ENCODE measurements at regions not wholly inside any gene's neighbourhood (a gene's known extent, or its start where the extent isn't known, plus 50 kb on each side); places are given as distances from the start of the nearest gene placed in this dataset.

DNA sequence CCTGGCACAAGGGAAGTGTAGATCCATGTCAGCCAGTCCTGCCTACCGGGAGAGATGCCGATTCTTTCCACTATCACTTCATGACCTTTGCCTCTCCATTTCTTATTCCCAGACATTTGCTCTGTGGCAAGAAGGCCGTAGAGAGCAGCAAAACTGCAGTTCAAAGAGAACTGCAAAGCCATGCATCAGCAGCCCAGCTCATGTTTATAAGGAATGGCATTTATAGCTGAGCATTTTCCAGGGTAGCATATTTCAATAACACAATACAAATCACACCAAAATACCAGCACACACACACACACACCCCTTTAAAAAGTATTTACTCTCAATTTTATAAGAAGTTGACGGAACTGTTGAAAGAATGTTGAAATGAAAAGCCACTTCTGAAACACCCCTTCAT lies 126.7 kb upstream of the EGFLAM start:
- ATAC-seq (no peak), DNase-seq (no peak)
- Mint-ChIP-seq H3K36me3 (ENCODE audit: low read depth) (no peaks in the 10 kb centered on the region), H3K4me3 (no peak overlapping the region), H3K27me3 (no peaks in the 10 kb centered on the region), H3K4me1 (no peaks in the 10 kb centered on the region), H3K9me3 (no peaks in the 10 kb centered on the region), H3K27ac (no peak overlapping the region)

DNA sequence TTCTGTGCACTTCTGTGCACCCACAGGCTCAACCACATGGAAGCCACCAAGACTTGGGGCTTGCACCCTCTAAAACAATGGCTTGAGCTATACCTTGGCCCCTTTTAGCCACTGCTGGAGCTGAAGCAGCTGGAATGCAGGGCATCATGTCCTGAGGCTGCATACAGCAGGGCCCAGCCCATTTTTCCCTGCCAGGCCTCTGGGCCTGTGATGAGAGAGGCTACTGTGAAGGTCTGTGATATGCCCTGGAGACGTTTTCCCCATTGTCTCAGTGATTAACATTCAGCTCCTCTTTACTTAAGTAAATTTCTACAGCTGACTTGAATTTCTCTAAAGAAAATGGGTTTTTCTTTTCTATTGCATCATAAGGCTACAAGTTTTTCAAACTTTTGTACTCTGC lies 134.0 kb upstream of the EGFLAM start:
- Mint-ChIP-seq H3K27ac (no peak overlapping the region), H3K4me1 (peaks cover 4% of the 10 kb centered on the region), H3K9me3 (peaks cover 3% of the 10 kb centered on the region), H3K27me3 (no peaks in the 10 kb centered on the region), H3K4me3 (no peak overlapping the region), H3K36me3 (ENCODE audit: low read depth) (no peaks in the 10 kb centered on the region)
- DNase-seq, result no peak
- ATAC-seq, result no peak

DNA sequence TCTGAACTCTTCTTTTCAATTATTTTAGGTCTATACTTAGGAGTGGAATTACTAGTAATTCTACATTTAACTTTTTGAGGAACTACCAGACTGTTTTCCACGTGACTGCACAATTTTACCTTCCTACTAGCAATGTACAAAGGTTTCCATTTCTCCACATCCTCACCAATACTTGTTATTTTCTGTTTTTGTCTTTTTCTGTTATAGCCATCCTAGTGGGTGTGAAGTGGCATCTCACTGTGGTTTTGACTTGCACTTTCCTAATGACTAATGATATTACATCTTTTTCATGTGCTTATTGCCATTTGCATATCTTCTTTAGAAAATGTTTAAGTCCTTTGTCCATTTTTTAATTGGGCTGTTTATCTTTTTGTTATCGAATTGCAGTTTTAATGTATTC lies 136.9 kb upstream of the EGFLAM start:
- no peak for DNase-seq
- Mint-ChIP-seq H3K9me3 (peaks cover 4% of the 10 kb centered on the region), H3K27me3 (no peaks in the 10 kb centered on the region), H3K4me3 (no peak overlapping the region), H3K27ac (no peak overlapping the region), H3K36me3 (ENCODE audit: low read depth) (no peaks in the 10 kb centered on the region), H3K4me1 (peaks cover 4% of the 10 kb centered on the region)
- no peak for ATAC-seq

DNA sequence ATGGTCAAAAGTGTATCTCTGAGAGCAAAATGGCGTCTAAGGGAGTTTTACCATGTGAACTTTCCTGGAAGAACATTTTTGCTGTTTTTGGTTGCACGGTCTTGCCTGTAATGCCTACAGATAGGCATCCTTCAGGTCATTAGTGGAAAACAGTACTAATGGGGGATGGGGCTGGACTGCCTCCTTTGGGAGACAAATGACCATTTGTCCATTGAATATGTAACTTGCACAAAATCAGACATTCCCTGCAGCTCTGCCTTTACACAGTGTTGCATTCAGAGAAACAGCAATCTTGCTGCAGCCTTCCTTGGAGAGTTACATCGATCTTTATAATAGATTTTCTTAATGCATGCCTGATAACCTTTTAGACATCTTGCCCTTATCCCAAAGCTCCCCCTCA lies 138.5 kb upstream of the EGFLAM start:
- H3K4me3 Mint-ChIP-seq, result no peak overlapping the region
- peaks cover 4% of the 10 kb centered on the region for H3K9me3 Mint-ChIP-seq
- DNase-seq, result no peak
- H3K36me3 Mint-ChIP-seq (ENCODE audit: low read depth), result no peaks in the 10 kb centered on the region
- H3K4me1 Mint-ChIP-seq, result peaks cover 4% of the 10 kb centered on the region
- ATAC-seq, result no peak
- no peak overlapping the region for H3K27ac Mint-ChIP-seq
- no peaks in the 10 kb centered on the region for H3K27me3 Mint-ChIP-seq

DNA sequence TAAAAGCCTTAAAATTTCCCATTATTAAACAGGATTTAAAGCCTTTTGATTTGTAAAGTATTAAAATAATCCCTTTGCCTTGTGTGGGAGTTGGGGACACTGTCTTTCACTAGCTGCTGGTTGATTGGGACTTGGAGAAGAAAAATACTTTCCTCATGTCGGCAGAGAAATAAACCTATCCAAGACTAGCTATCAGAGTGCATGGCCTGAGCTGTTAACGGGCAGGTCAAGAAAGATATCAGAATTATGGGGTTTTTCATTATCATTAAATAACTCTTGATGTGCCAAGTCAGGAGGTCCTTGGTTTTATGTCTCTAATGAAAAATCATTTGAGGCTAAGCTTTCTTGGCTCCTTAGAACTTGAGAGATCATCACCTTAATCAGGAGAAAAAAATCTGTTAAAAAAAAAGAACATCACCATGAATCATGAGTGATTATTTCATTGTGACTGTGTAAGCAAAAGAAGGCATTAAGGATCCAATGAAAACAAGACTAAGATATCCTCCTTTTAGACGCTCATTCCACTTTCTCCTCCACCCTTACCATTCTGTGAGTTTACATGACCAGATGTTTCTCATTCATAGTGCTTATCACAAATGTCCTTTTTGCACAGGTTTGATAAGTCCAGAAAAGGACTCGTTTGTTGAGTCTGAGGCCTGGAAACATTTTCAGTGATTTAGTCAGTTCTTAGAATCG lies 140.4 kb upstream of the EGFLAM start:
- H3K4me3 Mint-ChIP-seq, result no peak overlapping the region
- no peaks in the 10 kb centered on the region for H3K36me3 Mint-ChIP-seq (ENCODE audit: low read depth)
- no peak for ATAC-seq
- peaks cover 4% of the 10 kb centered on the region for H3K4me1 Mint-ChIP-seq
- no peak overlapping the region for H3K27ac Mint-ChIP-seq
- H3K27me3 Mint-ChIP-seq, result no peaks in the 10 kb centered on the region
- no peak for DNase-seq
- peaks cover 4% of the 10 kb centered on the region for H3K9me3 Mint-ChIP-seq

DNA sequence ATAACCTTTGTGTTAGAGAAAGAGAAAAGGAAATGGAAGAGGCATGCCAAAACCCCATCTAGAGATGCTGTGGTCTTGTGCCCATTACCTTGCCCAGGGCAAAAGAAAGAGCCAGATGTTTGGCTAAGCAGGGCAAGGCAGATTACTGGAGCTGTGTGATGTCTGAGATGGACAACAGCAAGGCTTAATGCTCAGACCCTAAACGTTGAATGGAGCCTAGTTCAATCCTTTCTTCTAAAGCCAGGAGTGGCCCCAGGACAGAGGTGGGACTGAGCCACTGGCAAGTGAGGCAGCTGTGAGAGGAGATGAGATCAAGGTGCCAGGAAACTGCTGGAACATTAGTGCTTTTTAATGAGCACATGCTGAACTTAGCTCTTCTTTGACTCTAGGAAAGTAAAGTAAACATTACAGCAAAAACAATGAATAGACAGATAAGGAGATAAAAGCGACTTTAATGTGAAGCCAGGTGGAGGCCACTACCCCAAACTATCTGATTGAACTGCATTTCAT lies 143.0 kb upstream of the EGFLAM start:
- Mint-ChIP-seq H3K4me3 (no peak overlapping the region), H3K36me3 (ENCODE audit: low read depth) (no peaks in the 10 kb centered on the region), H3K9me3 (peaks cover 4% of the 10 kb centered on the region), H3K27me3 (no peaks in the 10 kb centered on the region), H3K4me1 (no peaks in the 10 kb centered on the region), H3K27ac (no peak overlapping the region)
- ATAC-seq, result no peak
- no peak for DNase-seq

DNA sequence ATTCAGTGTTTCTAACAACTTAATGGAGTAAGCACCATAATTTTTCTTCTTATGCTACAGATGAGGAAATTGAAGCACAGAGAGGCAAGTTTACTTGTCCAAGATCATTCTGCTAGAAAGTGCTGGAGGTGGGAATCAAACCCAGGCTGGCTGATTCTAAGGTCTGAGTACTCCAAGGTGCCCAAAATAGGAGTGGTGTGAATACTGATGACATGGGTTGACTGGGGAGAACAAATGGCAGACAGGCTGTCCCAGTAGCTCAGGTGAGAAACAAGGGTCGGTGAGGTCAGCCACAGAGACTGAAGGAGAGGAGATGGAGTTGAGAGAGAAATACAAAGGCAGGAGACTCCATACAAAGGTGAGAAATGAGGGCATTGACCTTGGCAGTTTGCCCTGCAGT lies 144.5 kb upstream of the EGFLAM start:
- H3K4me1 Mint-ChIP-seq, result no peaks in the 10 kb centered on the region
- no peak for DNase-seq
- H3K27ac Mint-ChIP-seq, result no peak overlapping the region
- ATAC-seq, result no peak
- H3K9me3 Mint-ChIP-seq, result no peaks in the 10 kb centered on the region
- H3K4me3 Mint-ChIP-seq, result no peak overlapping the region
- H3K36me3 Mint-ChIP-seq (ENCODE audit: low read depth), result no peaks in the 10 kb centered on the region
- no peaks in the 10 kb centered on the region for H3K27me3 Mint-ChIP-seq

DNA sequence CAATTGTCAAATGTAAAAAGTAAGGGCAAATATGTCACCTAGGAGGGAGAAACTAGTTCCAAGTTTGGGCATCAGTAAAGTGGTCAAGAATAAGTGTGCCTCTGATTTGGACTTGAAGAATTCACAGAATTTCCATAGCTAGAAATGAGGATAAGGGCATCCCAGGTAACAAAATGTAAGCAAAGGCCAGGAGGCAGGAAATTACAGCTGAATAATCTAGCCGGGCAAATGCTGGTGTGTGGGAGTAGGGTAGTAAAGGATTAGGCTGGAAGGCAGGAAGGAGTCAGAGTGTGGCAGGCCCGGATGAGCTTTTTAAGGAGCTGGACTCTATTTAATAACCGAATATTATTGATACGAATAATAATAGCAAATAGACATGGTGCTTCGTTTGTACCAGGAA lies 144.9 kb upstream of the EGFLAM start:
- Mint-ChIP-seq H3K4me1 (no peaks in the 10 kb centered on the region), H3K36me3 (ENCODE audit: low read depth) (no peaks in the 10 kb centered on the region), H3K27me3 (no peaks in the 10 kb centered on the region), H3K27ac (no peak overlapping the region), H3K4me3 (no peak overlapping the region), H3K9me3 (no peaks in the 10 kb centered on the region)
- DNase-seq (no peak), ATAC-seq (no peak)

DNA sequence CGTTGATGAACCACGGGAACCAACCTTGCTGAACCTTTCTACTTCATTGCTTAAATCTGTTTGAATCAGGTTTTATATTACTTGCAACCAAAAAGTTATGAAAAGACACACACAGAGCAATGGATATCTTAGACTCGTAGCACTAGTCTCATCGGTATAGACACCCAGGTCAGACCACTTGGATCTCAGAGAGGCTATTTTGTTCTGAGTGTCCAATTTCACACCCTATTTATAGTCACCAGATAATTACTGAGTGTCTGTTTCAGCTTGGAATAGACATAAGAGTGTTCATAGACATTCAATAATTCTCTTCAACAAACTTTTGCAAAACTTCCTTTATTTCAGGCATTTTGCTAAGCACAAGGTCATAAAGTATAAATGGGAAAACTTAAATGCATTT lies 145.4 kb upstream of the EGFLAM start:
- H3K27me3 Mint-ChIP-seq, result no peaks in the 10 kb centered on the region

DNA sequence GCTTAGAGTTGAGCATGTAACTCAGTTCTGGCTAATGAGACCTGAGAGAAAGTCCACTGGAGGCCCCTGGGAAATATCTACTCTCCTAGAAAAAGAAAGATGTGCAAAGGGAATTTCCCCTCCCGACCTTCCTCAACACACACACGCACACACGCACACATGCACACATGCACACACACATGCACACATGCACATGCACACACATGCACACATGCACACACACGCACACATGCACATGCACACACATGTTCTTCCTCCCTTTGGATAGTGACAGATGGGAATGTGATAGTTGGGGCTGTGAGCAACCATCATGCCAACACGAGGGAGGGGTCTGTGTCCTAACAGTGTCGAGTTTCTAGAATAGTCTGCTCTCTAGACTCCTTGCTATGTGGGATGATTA lies 148.2 kb upstream of the EGFLAM start:
- DNase-seq (no peak), ATAC-seq (no peak)
- Mint-ChIP-seq H3K9me3 (no peaks in the 10 kb centered on the region), H3K27ac (no peak overlapping the region), H3K27me3 (peaks cover 3% of the 10 kb centered on the region), H3K4me1 (no peaks in the 10 kb centered on the region), H3K36me3 (ENCODE audit: low read depth) (no peaks in the 10 kb centered on the region), H3K4me3 (no peak overlapping the region)

More for the DNA sequence above, 145.4 kb upstream of the EGFLAM start:
- no peaks in the 10 kb centered on the region for H3K4me1 Mint-ChIP-seq
- no peak overlapping the region for H3K27ac Mint-ChIP-seq
- ATAC-seq (no peak), DNase-seq (no peak)
- no peaks in the 10 kb centered on the region for H3K36me3 Mint-ChIP-seq (ENCODE audit: low read depth)
- H3K9me3 Mint-ChIP-seq, result no peaks in the 10 kb centered on the region
- H3K4me3 Mint-ChIP-seq, result no peak overlapping the region

DNA sequence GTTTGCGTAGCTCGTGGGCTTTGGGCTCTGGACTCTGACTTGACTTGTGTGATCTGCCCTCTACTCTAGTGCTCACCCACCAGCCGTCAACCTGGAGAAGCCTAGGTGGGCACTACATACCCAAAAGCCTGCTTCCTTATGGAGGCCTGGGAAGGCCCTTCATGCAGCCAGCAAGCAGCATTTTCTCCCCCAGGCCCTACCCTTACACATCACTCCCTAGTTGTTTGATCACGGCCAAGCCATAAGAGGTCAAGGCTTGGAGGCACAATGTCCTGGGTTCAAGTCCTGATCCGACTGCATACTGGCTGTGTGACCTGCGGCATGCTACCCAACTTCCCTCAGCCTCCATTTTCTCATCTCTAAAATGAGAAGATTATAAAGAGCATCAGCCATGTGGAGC lies 151.3 kb upstream of the EGFLAM start:
- ATAC-seq (no peak), DNase-seq (no peak)
- Mint-ChIP-seq H3K36me3 (ENCODE audit: low read depth) (no peaks in the 10 kb centered on the region), H3K4me3 (no peak overlapping the region), H3K4me1 (no peaks in the 10 kb centered on the region), H3K27me3 (peaks cover 5% of the 10 kb centered on the region), H3K9me3 (no peaks in the 10 kb centered on the region), H3K27ac (no peak overlapping the region)

DNA sequence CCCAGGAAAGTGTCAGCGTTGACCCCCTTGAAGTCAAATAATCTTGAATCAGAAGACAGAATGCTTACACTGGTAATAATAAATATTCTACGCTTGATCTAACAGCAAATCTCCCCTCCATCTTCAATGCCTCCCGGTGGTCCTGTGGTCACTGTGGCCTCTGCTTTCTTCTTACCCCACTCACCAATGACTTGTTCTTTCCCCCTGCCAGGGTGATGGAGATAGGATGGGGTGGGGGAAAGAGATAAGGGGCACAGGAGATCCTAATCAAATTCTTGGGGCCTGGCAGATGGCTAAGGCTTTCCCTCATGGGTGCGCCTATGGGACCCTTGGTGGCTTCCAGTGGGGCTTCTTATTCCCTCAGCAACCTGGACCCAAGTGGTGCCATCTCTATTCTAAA lies 152.6 kb upstream of the EGFLAM start:
- Mint-ChIP-seq H3K27me3 (peaks cover 5% of the 10 kb centered on the region), H3K27ac (no peak overlapping the region), H3K4me3 (no peak overlapping the region), H3K36me3 (ENCODE audit: low read depth) (no peaks in the 10 kb centered on the region), H3K4me1 (no peaks in the 10 kb centered on the region), H3K9me3 (no peaks in the 10 kb centered on the region)
- ATAC-seq (no peak), DNase-seq (no peak)

DNA sequence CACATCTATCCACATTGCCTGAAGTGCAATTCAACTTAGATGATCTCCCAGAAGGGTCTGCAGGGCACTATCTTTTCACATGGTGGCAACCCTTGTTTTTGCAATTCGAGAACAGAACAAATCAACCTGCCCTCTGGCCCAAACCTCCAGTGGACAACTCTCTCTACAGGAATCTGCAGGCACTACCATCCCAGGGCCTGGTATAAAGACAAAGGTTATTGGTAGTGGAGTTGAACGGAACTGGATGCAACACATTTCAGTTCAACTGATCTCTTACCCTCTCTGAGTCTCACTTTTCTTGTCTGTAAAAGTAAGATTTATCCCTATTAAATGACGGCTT lies 153.2 kb upstream of the EGFLAM start:
- Mint-ChIP-seq H3K27ac (no peak overlapping the region), H3K4me3 (no peak overlapping the region), H3K4me1 (no peaks in the 10 kb centered on the region), H3K36me3 (ENCODE audit: low read depth) (no peaks in the 10 kb centered on the region), H3K9me3 (no peaks in the 10 kb centered on the region), H3K27me3 (peaks cover 5% of the 10 kb centered on the region)
- no peak for ATAC-seq
- no peak for DNase-seq

DNA sequence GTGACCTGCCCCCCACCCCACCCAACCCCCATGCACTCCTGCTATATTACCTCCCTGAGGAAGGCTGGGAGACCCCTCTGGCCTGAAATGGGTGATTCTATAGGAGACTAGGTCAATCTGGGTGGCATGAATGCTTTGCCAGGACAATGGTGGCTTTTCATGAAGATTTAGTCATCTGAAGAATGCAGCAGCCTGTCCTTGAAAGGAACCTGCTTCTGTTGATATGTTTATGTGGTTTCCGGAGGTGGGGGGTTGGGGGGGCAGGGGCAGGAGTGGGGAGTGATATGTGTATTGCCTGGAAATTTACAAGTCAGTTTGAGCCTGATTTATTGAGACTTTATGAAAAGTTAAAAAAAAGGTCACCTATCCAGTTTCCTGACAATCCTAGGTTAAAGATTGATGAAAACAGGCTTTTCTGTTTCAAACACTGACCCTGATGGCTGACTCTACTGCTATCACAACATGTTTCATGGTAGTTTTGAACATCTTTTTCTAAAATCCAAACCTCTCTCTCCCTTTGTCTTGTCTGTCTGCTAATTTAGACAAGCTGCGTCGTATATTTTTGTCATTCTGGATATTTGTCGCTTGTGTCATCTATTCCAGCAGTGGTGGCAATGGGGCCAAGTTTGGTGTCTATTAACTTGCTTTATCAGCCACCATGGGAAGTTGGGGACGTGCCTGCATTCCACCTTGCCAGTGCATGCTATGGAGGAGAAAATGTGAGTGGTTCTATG lies 153.7 kb upstream of the EGFLAM start:
- ATAC-seq, result no peak
- no peak overlapping the region for H3K27ac Mint-ChIP-seq
- H3K9me3 Mint-ChIP-seq, result no peaks in the 10 kb centered on the region
- no peaks in the 10 kb centered on the region for H3K36me3 Mint-ChIP-seq (ENCODE audit: low read depth)
- H3K4me1 Mint-ChIP-seq, result no peaks in the 10 kb centered on the region
- DNase-seq, result no peak
- no peak overlapping the region for H3K4me3 Mint-ChIP-seq
- peaks cover 5% of the 10 kb centered on the region for H3K27me3 Mint-ChIP-seq

DNA sequence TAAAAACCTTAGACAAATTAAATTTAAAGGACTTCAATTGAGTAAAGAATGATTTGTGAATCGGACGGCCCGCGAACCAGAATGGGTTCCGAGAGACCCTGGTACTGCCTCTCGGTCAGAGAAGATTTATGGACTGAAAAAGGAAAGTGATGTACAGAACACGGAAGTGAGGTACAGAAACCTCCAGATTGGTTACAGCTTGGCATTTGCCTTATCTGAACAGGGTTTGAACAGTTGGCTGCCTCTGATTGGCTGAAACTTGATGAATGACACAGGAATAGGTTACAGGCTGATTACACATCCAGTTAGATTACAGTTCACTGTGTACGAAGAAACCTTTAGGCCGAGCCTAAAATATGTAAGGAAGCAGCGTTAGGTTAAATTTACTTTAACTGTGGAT lies 156.5 kb upstream of the EGFLAM start:
- Mint-ChIP-seq H3K27ac (no peak overlapping the region), H3K4me3 (no peak overlapping the region), H3K9me3 (no peaks in the 10 kb centered on the region), H3K27me3 (peaks cover 2% of the 10 kb centered on the region), H3K4me1 (no peaks in the 10 kb centered on the region), H3K36me3 (ENCODE audit: low read depth) (no peaks in the 10 kb centered on the region)
- ATAC-seq, result no peak
- no peak for DNase-seq
